H1 (cell line): ENCODE measurements at regions not wholly inside any gene's neighbourhood (a gene's known extent, or its start where the extent isn't known, plus 50 kb on each side); places are given as distances from the start of the nearest gene placed in this dataset.
"Not testable (repeated sequence)": the region's sequence is repeated elsewhere in the genome, so short reads cannot be mapped to it uniquely, and the experiment has no call there.

Experiments
- CTCF ChIA-PET: fragments of 300-600 bp; sonication (Branson Sonifier 250); formaldehyde crosslinking; loops from one replicate; lab custom pipeline; 2021; ENCODE audit not compliant: partially characterized antibody; lab: Charles Lee
- POLR2A ChIA-PET: fragments of 300-600 bp; sonication (Branson Sonifier 250); formaldehyde crosslinking; loops from one replicate; lab custom pipeline; 2021; ENCODE audit warnings: inconsistent platforms; ENCODE audit not compliant: partially characterized antibody; lab: Charles Lee
- DNase-seq, 2 experiments: peaks; one replicate each; pipeline versions ENCODE4 v3.0.0 to v3.0.0-alpha.2; 2010 to 2022; ENCODE audit warnings: low spot score in 2 of 2, low read depth in 1 of 2, mixed read lengths in 1 of 2
- FAIRE-seq: peaks from 2 replicates; lab custom pipeline; 2011; peaks lifted over from hg19 to GRCh38; lab: Jason Lieb, UNC
- H2AFZ ChIP-seq: 2 replicates; pipeline ENCODE4 v1.8.1; 2012; ENCODE audit warnings: low read length, inconsistent platforms
- H2AK5ac ChIP-seq: 2 replicates; pipeline ENCODE4 v1.6.1; 2013; ENCODE audit warnings: low read depth, low read length
- H2BK120ac ChIP-seq: replicated peaks from 2 replicates; pipeline ENCODE3; 2013; ENCODE audit warnings: low read depth, low read length, inconsistent platforms
- H2BK12ac ChIP-seq: 2 replicates; pipeline ENCODE4 v1.6.1; 2013; ENCODE audit warnings: low read depth, low read length
- H2BK15ac ChIP-seq: 2 replicates; pipeline ENCODE4 v1.6.1; 2013; ENCODE audit warnings: low read length
- H2BK20ac ChIP-seq: 2 replicates; pipeline ENCODE4 v1.6.1; 2013; ENCODE audit warnings: low read length
- H2BK5ac ChIP-seq: 2 replicates; pipeline ENCODE4 v1.6.1; 2013; ENCODE audit warnings: low read depth, low read length
- H3K14ac ChIP-seq: 2 replicates; pipeline ENCODE4 v1.6.1; 2013; ENCODE audit warnings: inconsistent platforms; ENCODE audit not compliant: insufficient read length
- H3K18ac ChIP-seq: 2 replicates; pipeline ENCODE4 v1.6.1; 2013; ENCODE audit warnings: low read length; ENCODE audit errors: extremely low read depth
- H3K23ac ChIP-seq: 2 replicates; pipeline ENCODE4 v1.6.1; 2013; ENCODE audit warnings: inconsistent platforms; ENCODE audit not compliant: insufficient read length
- H3K23me2 ChIP-seq: 2 replicates; pipeline ENCODE4 v1.6.1; 2013; ENCODE audit warnings: low read depth, low read length
- H3K27ac ChIP-seq: 2 replicates; pipeline ENCODE4 v1.6.1; 2011; ENCODE audit warnings: low read depth, low read length, inconsistent platforms
- H3K27me3 ChIP-seq, 4 experiments: replicated peaks in 1 of 4; 1 replicate in 1 of 4; 2 replicates in 3 of 4; pipeline versions ENCODE4 v1.6.1 to v1.8.1; 2011 to 2013; ENCODE audit warnings: low read length in 3 of 4, mild to moderate bottlenecking in 3 of 4, inconsistent platforms in 2 of 4, mixed read lengths in 2 of 4, moderate library complexity in 1 of 4; ENCODE audit not compliant: control insufficient read depth in 3 of 4, insufficient read depth in 3 of 4; ENCODE audit errors: extremely low read depth in 1 of 4
- H3K36me3 ChIP-seq, 4 experiments: 2 replicates each; pipeline versions ENCODE4 v1.6.1 to v1.8.1; 2011 to 2013; ENCODE audit warnings: mild to moderate bottlenecking in 4 of 4, low read length in 3 of 4, moderate library complexity in 2 of 4, control low read depth in 1 of 4, inconsistent platforms in 1 of 4; ENCODE audit not compliant: insufficient read depth in 4 of 4, control insufficient read depth in 2 of 4
- H3K4ac ChIP-seq: replicated peaks from 2 replicates; pipeline ENCODE3; 2013; ENCODE audit warnings: low read length, low read depth, mixed read lengths, inconsistent platforms; ENCODE audit not compliant: insufficient read length
- H3K4me1 ChIP-seq, 4 experiments: replicated peaks in 1 of 4; 1 replicate in 1 of 4; 2 replicates in 3 of 4; pipeline versions ENCODE4 v1.6.1 to v1.8.1; 2011 to 2013; ENCODE audit warnings: low read length in 3 of 4, inconsistent platforms in 2 of 4, mixed read lengths in 1 of 4; ENCODE audit not compliant: insufficient read depth in 4 of 4, control insufficient read depth in 3 of 4
- H3K4me2 ChIP-seq, 2 experiments: 2 replicates each; pipeline versions ENCODE4 v1.6.1 to v1.8.1; 2011 to 2013; ENCODE audit warnings: low read depth in 2 of 2, low read length in 2 of 2, control low read depth in 1 of 2, inconsistent platforms in 1 of 2, mild to moderate bottlenecking in 1 of 2; ENCODE audit not compliant: insufficient read depth in 1 of 2
- H3K4me3 ChIP-seq, 4 experiments: fragments of 200-600, 300-600 bp in 1 of 4; sonication (generic), shearing (Covaris generic), sonication (Bioruptor Twin) in 1 of 4; 2 replicates each; pipeline versions ENCODE4 v1.5.1 to v1.8.1; 2011 to 2016; ENCODE audit warnings: low read length in 4 of 4, low read depth in 3 of 4, control low read depth in 2 of 4, inconsistent platforms in 2 of 4, mild to moderate bottlenecking in 2 of 4, mixed read lengths in 1 of 4, moderate library complexity in 1 of 4; ENCODE audit not compliant: insufficient read depth in 2 of 4; ENCODE audit errors: extremely low read depth in 1 of 4
- H3K56ac ChIP-seq: replicated peaks from 2 replicates; pipeline ENCODE3; 2013; ENCODE audit warnings: low read depth, mild to moderate bottlenecking, mixed read lengths, low read length, inconsistent platforms; ENCODE audit not compliant: insufficient read length
- H3K79me1 ChIP-seq: 2 replicates; pipeline ENCODE4 v1.6.1; 2013; ENCODE audit warnings: low read depth, low read length, control low read depth
- H3K79me2 ChIP-seq, 2 experiments: 2 replicates each; pipeline versions ENCODE4 v1.6.1 to v1.8.1; 2012 to 2013; ENCODE audit warnings: low read length in 2 of 2, mild to moderate bottlenecking in 2 of 2, inconsistent platforms in 1 of 2; ENCODE audit not compliant: insufficient read depth in 2 of 2, control insufficient read depth in 1 of 2
- H3K9ac ChIP-seq, 4 experiments: replicated peaks in 1 of 4; 1 replicate in 1 of 4; 2 replicates in 3 of 4; pipeline versions ENCODE4 v1.6.1 to v1.8.1; 2011 to 2013; ENCODE audit warnings: low read depth in 3 of 4, low read length in 3 of 4, control low read depth in 2 of 4, mild to moderate bottlenecking in 2 of 4, moderate library complexity in 2 of 4, inconsistent platforms in 1 of 4; ENCODE audit errors: extremely low read depth in 1 of 4
- H3K9me3 ChIP-seq, 2 experiments: 2 replicates each; pipeline versions ENCODE4 v1.6.1 to v1.8.1; 2012 to 2013; ENCODE audit warnings: mild to moderate bottlenecking in 2 of 2, moderate library complexity in 2 of 2, control low read depth in 1 of 2, inconsistent platforms in 1 of 2, low read depth in 1 of 2, low read length in 1 of 2, mixed read lengths in 1 of 2; ENCODE audit not compliant: insufficient read depth in 2 of 2
- H4K20me1 ChIP-seq, 2 experiments: replicated peaks in 1 of 2; 2 replicates each; pipeline versions ENCODE3 to v1.8.1; 2011 to 2013; ENCODE audit warnings: inconsistent platforms in 2 of 2, low read length in 2 of 2, mild to moderate bottlenecking in 1 of 2; ENCODE audit not compliant: insufficient read depth in 2 of 2, control insufficient read depth in 1 of 2
- H4K5ac ChIP-seq: 2 replicates; pipeline ENCODE4 v1.6.1; 2013; ENCODE audit warnings: low read length, low read depth, mixed read lengths, inconsistent platforms; ENCODE audit not compliant: insufficient read length
- H4K8ac ChIP-seq: 2 replicates; pipeline ENCODE4 v1.8.0; 2013; ENCODE audit warnings: mild to moderate bottlenecking, moderate library complexity, low read length, inconsistent platforms; ENCODE audit not compliant: insufficient read depth; ENCODE audit errors: extremely low read depth
- H4K91ac ChIP-seq: replicated peaks from 2 replicates; pipeline ENCODE3; 2013; ENCODE audit warnings: low read length, mixed read lengths, inconsistent platforms; ENCODE audit not compliant: insufficient read length
- WGBS, 2 experiments: shearing (Covaris generic) in 1 of 2; methylation state at CpG; one replicate each; pipeline versions ENCODE4 v1.1.6 to v1.1.7; 2013 to 2015; ENCODE audit warnings: low lambda C conversion rate in 2 of 2, mixed read lengths in 2 of 2, inconsistent platforms in 1 of 2, low coverage in 1 of 2, missing lambda C conversion rate in 1 of 2; ENCODE audit not compliant: insufficient replicate concordance in 2 of 2, insufficient coverage in 1 of 2, insufficient read length in 1 of 2; ENCODE audit errors: extremely low coverage in 1 of 2, missing lambda C conversion rate in 1 of 2; 5-methylcytosine and 5-hydroxymethylcytosine counted together

DNA sequence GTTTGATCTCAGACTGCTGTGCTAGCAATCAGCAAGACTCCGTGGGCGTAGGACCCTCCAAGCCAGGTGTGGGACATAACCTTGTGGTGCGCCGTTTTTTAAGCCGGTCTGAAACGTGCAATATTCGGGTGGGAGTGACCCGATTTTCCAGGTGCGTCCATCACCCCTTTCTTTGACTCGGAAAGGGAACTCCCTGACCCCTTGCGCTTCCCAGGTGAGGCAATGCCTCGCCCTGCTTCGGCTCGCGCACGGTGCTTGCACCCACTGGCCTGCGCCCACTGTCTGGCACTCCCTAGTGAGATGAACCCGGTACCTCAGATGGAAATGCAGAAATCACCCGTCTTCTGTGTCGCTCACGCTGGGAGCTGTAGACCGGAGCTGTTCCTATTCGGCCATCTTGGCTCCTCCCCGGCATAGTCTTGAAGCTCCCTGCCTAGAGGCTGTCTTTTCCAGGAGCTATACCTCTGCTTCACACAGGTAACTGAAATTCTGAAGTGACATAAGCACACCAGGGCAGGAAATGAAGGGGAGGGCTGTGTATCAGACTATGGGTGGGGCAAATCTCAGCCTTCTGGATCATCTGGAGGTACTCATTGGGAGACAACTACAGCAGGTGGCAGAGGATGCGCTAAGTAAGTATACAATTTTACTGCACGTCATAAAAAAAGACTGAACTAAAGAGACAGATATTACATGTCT lies 252.1 kb upstream of the POT1 start:
- Histone ChIP-seq H2BK15ac (0 out of 2 replicates have a peak overlapping the region, but pooled peaks have one; percentile 61), H4K5ac (peak overlapping the region; percentile 60), H4K8ac (peak overlapping the region; percentile 93; the same call in 1 of the 2 replicates), H2BK5ac (peak overlapping the region; percentile 81; the same call in 1 of the 2 replicates), H2AFZ (0 out of 2 replicates have a peak overlapping the region, but pooled peaks have one; percentile 22), H2BK12ac (peak overlapping the region; percentile 94), H2BK120ac (peak overlapping the region; percentile 69), H3K4ac (peak overlapping the region; percentile 57), H3K4me3 (peak overlapping the region in 1 of 4 experiments; percentile 36; a peak in 1 of 8 replicates), H4K91ac (peak overlapping the region; percentile 65), H3K18ac (0 out of 2 replicates have a peak overlapping the region, but pooled peaks have one; percentile 5), H2BK20ac (peak overlapping the region; percentile 86; the same call in 1 of the 2 replicates), H3K4me2 (peak overlapping the region in 1 of 2 experiments; percentile 10; a peak in 1 of 4 replicates)
- H3K79me1 ChIP-seq, H4K20me1 ChIP-seq, H3K56ac ChIP-seq, H3K27me3 ChIP-seq, H3K23ac ChIP-seq, H3K27ac ChIP-seq, H2AK5ac ChIP-seq, CTCF ChIA-PET, H3K79me2 ChIP-seq, H3K23me2 ChIP-seq, FAIRE-seq, POLR2A ChIA-PET, H3K14ac ChIP-seq, H3K4me1 ChIP-seq, H3K9me3 ChIP-seq, H3K36me3 ChIP-seq, H3K9ac ChIP-seq: not testable (repeated sequence)
- WGBS, 2 experiments, result 97% methylated on average over 24 of the region's 26 CpGs; no CpG with 5 or more reads in 1 of the 2 experiments
- DNase-seq, result peak; percentile 19 to 60
